ENCODE measurements at regions not wholly inside any gene's neighbourhood (a gene's known extent, or its start where the extent isn't known, plus 50 kb on each side); places are given as distances from the start of the nearest gene placed in this dataset.

DNA sequence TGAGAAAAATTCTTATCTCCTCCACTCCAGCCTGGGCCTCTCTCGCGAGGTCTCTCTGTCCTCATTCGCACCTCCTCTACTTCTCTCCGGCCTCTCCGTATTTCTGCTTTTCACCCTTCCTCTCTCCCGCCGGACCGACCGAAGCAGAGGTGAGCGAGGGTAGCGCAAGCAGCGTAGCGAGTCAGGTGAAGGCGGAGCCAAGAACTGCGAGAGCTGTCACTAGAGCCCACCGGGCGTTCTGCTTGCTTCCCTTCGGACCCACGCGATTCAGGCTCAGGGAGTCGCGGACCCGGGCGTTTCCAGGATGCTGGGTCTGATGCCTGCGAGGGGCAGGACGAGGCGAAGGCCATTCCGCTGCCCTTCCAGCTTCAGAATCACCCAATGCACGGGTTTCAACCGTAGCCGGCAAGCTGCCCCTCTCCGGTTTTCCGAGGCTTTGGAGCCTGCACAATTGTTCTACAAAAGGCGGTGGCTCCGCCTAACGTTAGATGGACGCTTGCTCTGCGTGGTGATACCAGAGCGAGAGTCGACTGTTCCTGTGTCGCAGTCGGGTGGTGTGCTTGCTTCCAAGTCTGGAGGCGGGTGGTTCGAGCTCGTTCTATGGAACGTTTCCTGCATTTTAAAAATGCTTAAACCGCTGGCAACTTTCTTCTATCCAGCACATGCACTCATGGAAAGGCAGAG, 310.2 kb downstream of the FAM72C start:
- TF ChIP-seq EGR1 (IDR thresholded peaks at IDR 0.05; ENCODE audit: low read depth) (no peak), POLR2AphosphoS5 (IDR thresholded peaks at IDR 0.05; ENCODE audit: low read depth, low read length) (no peak), EZH2 (IDR thresholded peaks at IDR 0.05) (no peak), RAD21 (IDR thresholded peaks at IDR 0.05; ENCODE audit: low read depth) (no peak), SRF (IDR thresholded peaks at IDR 0.05; ENCODE audit: low read depth) (no peak)
- TF ChIP-seq, protein P1, sequence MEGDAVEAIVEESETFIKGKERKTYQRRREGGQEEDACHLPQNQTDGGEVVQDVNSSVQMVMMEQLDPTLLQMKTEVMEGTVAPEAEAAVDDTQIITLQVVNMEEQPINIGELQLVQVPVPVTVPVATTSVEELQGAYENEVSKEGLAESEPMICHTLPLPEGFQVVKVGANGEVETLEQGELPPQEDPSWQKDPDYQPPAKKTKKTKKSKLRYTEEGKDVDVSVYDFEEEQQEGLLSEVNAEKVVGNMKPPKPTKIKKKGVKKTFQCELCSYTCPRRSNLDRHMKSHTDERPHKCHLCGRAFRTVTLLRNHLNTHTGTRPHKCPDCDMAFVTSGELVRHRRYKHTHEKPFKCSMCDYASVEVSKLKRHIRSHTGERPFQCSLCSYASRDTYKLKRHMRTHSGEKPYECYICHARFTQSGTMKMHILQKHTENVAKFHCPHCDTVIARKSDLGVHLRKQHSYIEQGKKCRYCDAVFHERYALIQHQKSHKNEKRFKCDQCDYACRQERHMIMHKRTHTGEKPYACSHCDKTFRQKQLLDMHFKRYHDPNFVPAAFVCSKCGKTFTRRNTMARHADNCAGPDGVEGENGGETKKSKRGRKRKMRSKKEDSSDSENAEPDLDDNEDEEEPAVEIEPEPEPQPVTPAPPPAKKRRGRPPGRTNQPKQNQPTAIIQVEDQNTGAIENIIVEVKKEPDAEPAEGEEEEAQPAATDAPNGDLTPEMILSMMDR (IDR thresholded peaks at IDR 0.05 in 2 of 3, conservative IDR thresholded peaks at IDR 0.05 in 1 of 3; ENCODE audit: borderline replicate concordance in 1 of 3, insufficient read depth in 1 of 3, low read depth in 2 of 3, low read length in 2 of 3): no peak

Measured in HCT116 (cell line).